M059J (cell line): ENCODE measurements at regions not wholly inside any gene's neighbourhood (a gene's known extent, or its start where the extent isn't known, plus 50 kb on each side); places are given as distances from the start of the nearest gene placed in this dataset.

Experiments used
- DNase-seq: peaks from one replicate; pipeline ENCODE4 v3.0.0-alpha.2; 2012; ENCODE audit warnings: low read depth

DNA sequence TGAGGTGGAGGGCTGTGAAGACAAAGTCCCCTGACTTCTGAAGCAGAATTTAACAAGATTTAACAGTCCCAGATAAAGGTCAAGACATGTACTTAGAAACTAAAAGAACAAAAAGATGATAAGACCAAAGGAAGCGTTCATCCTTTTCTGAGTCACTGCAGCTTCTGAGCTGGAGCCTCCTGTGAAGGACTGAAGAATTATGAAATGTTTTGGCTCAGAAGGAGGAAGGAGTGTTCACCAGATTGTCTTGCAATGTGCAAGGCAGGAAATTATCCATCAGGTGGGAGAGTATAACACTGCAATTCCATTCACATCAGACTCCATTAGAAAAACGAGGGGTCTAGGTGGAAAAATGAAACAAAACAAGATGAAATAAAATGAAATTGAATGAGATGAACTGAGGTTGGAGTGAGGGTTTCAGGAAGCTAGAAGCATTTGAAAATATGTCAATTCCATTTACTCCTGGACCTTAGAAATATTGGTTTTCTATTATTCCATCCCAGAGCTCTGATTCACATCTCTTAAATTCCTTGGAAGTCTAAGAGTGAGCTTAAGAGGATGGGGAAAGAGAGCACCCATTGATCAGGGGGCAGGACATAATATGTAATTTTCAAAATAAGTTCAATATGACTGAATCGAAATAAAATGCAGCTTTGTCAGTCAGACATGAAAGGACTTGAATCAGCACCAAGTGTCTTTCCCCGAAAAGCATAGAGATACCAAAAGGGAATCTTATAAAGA lies 186.1 kb upstream of the LNX1 start:
- DNase-seq: peak; percentile 30

DNA sequence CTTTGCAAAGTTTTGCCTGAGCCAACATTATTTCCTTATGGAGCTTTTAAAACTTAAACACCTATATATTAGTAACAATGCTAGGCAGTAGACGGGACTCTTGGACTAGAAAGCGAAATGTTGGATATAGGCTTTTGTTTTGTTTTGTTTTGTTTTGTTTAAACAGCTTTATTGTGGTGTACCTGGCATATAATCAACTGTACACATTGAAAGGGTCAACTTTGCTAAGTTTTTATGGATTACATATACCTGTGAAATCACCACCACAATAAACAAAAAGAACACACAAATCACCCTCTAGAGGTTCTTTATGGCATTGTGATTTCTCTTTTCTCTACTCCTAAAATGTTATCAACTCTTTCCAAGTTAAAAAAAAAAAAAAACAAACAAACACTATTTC lies 184.9 kb upstream of the LNX1 start:
- DNase-seq: no peak

DNA sequence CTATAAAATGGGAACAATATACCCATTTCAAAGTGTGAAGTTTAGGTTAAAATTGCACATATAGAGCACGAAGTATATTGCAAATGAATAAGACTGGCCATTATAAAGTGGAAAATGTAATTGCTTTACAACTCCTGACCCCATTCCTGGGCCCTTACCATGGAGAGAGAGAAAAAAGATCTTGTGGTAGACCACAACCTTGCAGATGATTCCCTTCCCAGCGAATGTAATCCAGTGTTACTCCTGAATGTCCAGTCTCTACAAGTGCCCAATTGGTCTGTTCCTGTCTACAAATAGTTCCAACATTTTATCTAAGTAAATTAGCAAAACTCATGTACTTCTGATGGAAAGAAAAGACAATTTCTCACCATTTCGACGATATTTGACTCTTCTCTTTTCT lies 184.1 kb upstream of the LNX1 start:
- DNase-seq: peak; percentile 5

DNA sequence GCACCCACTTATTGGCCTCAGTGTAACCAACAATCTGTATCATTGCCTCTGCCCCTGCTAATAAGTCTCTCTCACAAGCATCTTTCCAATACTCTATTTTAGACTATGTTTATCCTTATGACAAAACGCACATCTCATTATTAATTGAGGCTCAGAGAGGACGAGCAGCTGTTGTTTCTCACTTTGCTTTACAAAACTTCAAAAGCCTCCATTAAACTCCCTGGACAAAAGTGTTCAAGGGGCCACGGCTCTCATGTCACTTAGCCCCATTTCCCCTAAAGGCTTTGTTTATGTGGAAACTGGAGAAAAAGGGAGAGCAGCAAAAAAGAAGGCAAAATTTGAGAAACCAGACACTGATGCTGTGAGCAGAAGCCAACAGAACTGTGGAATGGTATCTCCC lies 180.0 kb upstream of the LNX1 start:
- no peak for DNase-seq

DNA sequence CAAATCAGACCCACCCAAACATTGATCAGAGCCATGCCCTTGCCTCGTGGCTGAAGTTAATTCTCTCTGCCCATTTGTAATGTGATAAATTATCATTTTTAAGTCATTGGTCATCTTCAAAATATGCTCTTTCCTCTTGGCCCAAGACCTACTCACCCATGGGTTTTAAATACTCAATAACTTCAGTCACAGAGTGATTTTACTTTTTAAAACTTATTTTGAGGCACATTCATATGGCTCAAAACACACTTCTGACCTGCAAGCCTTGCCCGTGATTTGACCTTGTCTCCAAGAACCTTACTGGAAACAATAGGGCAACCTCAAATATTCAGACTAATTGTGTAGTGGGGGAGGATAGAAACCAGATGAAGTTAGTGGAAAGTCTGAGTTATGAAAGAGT lies 176.2 kb upstream of the LNX1 start:
- DNase-seq: peak; percentile 75

DNA sequence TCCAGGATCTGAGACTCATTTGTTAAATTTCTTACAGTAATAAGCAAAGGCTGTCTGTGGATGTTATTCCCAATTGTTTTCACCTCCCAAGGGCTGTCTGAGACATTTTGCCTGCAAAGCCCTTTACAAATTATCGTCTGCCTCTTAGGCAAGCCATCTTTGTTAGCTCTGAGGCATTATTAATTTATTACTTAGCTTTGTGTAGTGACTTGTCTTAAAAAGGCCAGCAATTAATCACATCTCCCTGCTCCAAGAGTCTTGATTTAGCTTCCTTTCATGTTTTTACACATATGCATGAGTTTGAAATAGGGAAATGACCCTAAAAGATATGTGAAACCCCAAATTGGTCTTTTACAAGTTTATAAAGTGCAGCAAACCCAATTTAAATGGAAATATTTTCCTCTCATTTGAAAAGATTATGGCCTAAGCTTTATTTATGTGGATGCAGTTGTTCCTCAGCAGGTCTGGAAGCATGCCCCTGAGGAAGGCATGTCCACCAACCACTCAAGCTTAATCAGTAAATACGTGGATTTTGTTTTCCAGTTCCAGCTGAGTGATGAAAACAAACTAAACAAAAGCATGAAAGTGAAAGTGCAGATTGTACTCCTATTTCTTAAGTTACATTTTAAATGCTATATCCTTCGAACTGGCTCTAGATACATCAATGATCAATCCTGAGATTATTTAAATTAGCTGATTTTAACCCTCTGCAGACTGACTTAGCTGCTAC lies 173.6 kb upstream of the LNX1 start:
- DNase-seq: peak; percentile 30

DNA sequence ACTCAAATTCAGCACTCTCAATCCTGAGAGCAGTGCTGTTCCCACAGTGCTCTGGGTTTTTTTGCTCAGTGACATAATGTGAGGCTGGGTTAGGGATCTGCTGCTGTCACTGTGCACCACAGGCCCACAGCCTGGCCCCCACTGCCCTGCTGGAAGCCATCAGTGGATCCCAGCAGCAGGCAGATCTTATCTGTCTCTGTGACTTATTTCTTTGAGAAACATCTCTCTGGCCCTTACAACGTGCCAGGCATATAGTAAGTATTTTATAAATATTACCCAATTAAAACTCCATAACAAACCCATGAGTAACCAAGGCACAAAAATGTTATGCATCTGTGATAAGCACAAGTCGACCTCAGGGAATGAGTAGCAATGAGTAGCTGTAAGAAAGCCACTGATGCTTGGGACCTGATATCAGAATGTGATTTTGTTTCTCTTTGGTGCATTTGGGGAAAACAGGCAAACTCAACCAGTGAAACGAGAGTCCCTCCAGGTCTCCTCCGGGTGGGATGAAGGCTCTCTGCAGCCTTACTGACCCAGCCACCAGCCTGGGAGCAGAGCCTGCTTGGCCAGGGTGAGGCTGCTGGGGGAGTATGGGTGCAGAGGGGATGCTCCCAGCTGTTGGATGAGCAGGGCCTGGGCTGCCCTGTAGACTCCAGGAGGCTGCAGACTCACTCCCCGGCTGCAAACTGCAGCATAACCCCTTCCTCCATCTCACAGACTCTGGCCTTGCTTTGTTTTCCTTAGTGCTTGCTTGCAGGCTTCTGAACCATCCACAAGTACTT lies 172.7 kb upstream of the LNX1 start:
- DNase-seq: peak; percentile 89

DNA sequence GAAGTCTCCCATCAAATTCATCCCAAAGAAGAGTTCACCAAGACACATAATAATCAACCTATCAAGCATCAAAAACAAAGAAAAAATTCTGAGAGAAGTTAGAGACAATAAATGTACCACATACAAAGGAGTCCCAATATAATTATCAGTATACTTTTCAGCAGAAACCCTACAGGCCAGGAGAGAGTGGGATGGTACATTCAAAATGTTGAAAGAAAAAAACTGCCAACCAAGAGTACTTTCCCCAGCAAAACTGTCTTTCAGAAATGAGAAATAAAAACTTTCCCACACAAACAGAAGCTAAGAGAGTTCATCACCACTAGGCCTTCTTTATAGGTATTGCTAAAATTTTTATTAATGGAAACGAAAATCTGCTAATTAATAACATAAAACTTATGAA lies 164.4 kb upstream of the LNX1 start:
- no peak for DNase-seq

DNA sequence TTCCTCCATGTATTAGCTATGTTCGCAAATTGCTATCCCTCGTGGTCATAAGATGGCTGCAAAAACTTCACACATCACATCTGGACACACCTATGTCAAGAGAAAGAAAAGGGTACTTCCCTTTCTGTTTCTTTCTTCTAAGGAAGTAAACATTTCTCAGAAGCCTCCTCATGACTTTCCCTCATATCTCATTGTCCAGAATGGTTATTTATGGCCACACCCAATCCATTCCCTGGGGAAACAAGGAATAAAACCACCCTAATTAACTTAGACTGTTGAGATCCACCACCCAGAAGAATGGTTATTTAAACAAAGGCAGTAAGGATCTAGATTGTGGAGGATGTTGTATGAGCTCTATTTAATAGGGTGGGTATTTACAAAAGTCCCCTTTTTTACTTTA lies 160.8 kb upstream of the LNX1 start:
- no peak for DNase-seq

DNA sequence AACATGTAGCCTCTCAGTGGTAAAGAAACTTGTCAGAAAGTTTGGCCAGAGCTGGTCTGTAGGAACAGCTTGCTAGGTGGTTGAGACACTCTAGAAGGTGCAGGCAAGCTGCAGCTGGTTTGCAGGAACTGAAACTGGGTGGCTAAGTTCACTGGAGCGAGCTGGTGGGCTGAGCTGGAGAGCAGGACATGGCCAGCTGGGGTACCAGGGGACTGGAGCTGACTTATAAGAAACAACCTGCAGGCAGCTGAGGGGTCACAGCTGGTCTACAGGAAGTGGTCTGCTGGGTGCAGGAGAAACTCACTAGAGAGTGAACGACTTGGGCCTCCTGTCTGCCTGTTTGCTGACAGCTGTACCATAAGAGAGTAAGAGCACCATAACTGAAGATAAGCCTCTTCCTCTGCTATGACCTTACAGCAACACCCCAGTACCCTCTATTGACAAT lies 157.1 kb upstream of the LNX1 start:
- no peak for DNase-seq

DNA sequence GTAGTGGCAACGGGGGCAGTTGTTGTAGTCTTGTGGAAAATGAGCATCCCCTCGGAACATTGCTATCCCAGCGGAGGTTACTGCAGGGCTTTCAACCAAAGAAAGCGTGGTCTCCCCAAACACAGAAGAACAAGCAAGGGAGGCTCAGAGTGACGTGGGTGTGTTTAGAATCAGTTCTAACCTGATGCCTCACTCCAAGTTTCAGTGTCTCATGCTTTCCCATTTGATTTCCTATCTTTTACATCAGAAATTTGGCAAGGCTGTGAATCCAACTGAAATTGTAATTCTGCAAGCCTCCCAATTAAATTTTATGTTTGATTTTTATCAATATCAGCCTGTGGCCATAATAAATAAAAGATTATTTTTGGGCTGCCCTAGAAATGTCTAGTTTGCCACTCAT lies 156.1 kb upstream of the LNX1 start:
- no peak for DNase-seq

DNA sequence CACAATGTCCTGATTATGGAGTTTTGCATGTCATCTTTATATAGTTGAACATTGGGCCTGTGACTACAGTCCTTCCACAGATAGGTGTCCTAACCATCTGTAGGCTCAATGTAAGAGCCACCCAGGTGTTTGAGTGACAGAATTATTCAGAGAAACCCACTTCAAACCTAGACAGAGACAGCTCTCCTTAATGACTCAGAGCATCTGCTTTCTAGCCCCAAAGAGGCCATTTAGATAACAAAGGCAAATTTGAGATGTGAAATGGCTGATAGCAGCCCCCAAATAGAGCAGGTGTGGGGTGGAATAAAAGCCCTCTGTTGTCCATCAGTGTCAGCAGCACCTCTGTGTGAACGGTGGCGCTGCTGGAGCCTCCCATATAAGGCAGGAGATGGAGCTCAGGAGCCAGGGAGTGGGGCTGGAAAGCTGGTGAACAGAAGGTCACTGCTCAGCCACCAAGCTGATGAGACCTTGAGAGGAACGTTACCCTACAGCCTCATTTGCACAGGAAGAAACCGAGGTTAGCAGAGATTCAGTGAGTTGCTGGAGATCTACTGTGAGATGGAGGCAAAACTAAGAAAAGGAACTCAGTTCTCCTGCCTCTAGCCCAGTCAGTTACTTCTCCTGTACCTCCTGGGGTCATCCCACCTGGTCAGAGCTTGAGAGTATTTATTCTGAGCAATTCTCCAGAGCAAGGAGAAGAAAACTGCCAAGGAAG lies 153.3 kb upstream of the LNX1 start:
- DNase-seq: no peak

DNA sequence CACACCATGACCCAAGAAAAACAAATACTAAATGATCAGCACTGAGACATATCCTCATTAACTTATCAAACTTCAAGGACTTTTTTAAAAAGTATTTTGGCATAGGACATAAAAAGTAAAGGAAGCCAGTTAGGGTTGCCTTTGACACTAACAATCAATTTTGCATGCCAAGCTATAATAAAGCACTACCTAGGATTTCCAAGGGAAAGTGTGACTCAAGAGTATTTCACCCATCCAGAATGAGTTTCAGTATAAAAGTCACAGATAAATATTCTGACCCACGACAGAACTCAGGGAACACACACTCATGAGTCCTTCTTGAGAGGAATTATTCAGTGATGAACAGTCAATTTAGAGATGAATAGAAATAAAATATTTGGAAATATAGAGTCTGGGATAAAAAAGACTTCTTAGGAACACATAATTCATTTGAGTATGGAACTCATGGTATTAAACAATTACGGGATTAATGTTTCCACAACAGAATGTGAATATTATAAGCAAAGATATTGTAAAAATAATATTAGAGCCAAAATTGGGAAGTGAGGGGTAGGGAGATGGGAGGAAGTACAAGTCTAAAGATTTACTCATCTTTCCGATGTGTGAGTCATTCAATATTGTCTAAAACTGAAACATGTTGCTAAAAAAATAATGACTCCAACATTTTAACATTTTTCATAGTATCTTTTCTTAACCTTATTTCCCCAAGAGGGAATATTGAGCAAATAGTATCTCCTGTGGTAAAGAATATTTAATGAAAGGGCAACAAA lies 143.5 kb upstream of the LNX1 start:
- DNase-seq: peak; percentile 51

DNA sequence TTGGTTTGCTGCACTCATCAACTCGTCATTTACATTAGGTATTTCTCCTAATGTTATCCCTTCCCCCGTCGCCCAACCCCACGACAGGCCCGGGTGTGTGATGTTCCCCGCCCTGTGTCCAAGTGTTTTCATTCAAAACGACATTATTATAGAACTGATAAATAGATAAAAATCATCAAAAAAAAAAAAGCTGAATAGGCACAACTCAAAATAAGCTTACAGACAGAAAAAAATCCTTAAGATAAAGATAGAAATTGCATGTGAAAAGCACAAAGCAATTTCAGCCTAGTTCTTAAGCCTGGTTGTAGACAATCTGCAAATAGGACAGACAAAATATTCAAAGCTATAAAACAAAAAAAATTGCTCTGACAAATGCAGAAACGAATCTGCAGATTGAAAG lies 142.9 kb upstream of the LNX1 start:
- DNase-seq: no peak

DNA sequence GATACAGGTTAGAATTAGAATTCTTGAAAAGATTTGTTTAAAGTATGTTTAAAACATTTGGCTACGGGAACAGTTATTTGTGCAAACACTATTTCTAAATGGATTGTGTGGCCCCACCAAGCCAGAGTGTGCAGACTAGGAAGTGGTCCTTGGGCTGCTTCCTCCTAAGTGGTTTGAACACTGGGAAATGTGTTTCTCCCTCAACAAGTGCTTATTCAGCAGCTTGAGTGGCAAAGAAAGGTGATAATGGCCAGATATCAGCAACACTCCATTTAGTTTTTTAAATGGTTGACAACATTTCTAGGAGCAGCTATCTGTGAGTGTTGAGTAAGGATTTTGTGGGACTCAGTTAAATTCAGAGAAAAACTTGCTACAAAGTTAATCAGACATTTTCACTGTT lies 141.4 kb upstream of the LNX1 start:
- no peak for DNase-seq

DNA sequence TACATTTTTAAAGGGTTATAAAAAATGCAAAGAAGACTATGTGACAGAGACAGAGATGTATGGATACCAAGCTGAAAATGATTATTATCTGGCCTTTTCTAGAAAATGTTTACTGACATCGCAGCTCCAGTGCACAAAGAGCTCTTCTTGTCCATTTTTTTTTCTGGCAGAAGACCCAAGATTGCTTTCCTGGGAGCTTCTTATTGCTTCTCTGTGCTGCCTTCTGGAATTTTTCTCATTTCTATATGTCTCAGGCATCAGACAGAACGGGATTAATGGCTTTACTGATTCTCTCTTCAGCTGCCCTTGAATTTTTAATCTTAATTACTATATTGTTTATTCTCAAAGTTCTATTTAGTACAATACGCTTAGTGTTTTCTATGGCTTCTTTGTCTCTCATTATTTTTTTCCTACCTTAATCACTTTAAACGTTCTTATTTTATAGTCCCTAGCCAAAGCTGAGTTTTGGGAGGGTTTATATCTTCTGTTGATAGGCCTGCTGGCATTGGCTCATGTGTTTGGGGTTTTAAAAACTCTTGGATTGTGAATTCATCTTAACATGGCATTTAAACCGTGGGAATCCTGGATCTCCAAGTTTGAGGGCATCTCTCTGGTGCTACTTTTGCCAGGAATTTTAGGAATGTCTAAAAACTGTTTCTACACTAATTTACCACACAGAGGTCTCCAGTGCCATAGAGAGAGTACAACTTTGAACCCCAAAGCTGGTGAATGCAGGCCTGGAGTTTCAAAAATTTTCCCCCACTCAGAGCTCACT lies 138.9 kb upstream of the LNX1 start:
- no peak for DNase-seq

DNA sequence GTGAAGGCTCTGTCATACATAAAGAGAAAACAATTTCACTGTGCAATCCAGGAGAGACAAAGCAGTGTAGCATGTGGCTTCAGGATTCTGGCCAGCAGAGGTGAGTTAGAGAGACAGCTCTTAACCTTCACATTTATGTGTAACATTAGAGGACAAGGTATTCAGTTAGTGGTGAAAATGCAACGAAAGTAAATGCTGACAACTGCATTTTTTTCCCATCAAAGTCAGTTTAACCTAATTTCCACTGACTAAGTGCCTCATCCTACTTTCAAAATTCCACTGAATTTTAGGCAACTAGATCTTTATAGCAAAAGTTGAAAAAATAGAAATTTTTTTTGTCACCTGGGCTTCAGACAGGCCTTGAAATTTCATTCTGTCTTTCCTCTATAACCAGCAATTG lies 130.8 kb upstream of the LNX1 start:
- no peak for DNase-seq

DNA sequence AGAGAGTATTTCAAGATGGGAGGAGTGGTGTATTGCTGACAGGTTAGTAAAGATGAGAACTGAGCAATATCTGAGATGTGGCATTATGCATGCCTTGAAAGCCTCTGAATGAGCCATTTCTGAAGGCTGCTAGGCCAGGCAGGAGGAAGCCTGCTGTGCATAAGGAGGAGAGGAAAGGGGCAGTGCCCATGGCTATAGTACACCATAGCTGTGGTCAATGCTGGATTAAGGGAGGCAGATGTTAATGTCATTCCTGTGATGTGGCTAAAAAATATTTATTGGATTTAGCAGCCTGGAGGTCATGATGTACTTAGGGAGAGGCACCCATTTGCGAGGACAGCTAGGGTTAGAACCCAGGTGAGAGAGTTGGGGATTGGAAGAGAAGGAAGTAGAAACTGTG lies 130.0 kb upstream of the LNX1 start:
- peak; percentile 37 for DNase-seq

DNA sequence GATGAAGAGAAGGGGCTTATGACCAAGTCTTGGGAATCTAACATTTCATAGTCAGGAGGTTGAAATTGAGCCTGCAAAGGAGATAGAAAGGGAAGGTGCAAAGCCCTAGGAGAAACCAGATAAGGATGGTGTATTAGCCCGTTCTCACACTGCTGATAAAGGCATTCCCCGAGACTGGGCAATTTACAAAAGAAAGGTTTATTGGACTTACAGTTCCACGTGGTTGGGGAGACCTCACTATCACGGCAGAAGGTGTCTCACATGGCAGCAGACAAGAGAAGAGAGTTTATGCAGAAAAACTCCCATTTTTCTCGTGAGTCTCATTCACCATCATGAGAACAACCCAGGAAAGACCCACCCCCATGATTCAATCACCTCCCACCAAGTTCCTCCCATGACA lies 129.5 kb upstream of the LNX1 start:
- no peak for DNase-seq

DNA sequence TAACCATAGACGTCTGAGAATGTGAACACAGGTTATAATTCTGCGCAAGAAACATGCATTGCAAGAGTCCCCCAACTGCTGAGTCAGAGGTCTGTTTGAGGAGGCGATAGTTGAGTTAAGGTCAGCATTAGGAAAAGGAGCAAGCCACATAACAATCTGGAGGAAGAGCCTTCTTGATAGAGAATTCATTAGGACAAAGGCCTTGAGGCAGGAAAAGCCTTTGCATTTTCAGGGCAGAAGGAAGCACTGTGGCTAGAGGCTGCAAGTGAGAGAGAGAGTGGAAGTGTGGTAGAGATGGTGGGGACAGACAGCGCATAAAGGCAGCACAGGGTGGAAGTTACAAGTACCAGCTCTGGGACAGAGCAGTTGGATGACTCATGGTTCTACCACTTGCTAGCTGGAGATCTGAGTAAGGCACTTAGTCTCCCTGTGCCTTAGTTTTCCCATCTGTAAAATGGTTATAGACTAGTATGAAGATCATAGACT lies 125.8 kb upstream of the LNX1 start:
- no peak for DNase-seq
